GM23338 (cell line): ENCODE measurements at regions not wholly inside any gene's neighbourhood (a gene's known extent, or its start where the extent isn't known, plus 50 kb on each side); places are given as distances from the start of the nearest gene placed in this dataset.

Source experiments
- EZH2 ChIP-seq: fragments of 200-600 bp; sonication (generic); IDR thresholded peaks from one replicate; pipeline ENCODE4 v1.8.0; 2017; ENCODE audit warnings: antibody characterized with exemption, mild to moderate bottlenecking, low read depth; ENCODE audit not compliant: unreplicated experiment
- TF ChIP-seq, protein P1 (sequence below), 2 experiments: fragments of 200-600 bp in 1 of 2; sonication (generic) in 1 of 2; conservative IDR thresholded peaks; 2 replicates each; pipeline versions ENCODE4 v1.5.1 to v1.6.1; 2016 to 2017; ENCODE audit warnings: antibody characterized with exemption in 2 of 2, low read depth in 2 of 2, mild to moderate bottlenecking in 2 of 2, moderate library complexity in 1 of 2

DNA sequence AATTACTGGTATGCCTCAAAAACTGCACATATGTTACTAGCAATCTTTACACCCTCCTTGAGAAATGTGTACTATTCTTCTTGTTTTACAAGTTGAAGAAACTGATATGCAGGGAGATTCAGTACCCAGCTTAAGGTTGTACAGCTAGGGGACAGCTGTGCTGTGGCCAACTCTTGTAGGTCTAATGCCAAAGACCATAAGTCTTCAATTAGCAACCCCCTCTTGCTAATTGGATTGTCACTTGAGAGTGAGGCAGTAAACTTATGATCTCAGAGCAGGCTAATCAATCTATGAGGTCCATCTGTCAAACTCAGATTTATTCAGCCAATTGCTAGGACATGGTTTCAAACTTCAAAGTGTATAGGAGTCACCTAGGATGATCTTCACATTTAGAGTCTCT is 492.0 kb upstream of the USP24 start:
- TF ChIP-seq EZH2, result no peak
- TF ChIP-seq, protein P1, sequence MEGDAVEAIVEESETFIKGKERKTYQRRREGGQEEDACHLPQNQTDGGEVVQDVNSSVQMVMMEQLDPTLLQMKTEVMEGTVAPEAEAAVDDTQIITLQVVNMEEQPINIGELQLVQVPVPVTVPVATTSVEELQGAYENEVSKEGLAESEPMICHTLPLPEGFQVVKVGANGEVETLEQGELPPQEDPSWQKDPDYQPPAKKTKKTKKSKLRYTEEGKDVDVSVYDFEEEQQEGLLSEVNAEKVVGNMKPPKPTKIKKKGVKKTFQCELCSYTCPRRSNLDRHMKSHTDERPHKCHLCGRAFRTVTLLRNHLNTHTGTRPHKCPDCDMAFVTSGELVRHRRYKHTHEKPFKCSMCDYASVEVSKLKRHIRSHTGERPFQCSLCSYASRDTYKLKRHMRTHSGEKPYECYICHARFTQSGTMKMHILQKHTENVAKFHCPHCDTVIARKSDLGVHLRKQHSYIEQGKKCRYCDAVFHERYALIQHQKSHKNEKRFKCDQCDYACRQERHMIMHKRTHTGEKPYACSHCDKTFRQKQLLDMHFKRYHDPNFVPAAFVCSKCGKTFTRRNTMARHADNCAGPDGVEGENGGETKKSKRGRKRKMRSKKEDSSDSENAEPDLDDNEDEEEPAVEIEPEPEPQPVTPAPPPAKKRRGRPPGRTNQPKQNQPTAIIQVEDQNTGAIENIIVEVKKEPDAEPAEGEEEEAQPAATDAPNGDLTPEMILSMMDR (conservative IDR thresholded peaks at IDR 0.05; ENCODE audit: low read depth in 2 of 2), result no peak
